ENCODE measurements at regions not wholly inside any gene's neighbourhood (a gene's known extent, or its start where the extent isn't known, plus 50 kb on each side); places are given as distances from the start of the nearest gene placed in this dataset.

DNA sequence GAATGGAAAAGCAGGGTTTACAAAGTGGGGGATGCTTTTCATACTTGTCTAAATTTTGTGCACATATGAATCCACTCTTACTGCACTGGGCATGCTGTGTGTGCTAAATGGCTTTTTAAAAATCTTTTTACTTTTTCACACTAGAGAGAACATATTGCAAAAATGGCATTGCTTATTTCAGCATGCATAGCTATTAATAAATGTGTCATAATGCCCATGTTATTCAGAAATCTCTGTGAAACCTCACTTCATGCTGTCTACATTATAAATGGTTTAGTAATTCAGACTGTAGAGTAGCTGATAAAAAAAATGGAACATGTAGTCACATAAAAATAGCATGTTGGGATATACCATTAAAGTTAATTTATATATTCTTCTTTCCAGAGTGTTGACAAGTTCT, 593.8 kb downstream of the RPL10L start:
- TF ChIP-seq, protein P1, sequence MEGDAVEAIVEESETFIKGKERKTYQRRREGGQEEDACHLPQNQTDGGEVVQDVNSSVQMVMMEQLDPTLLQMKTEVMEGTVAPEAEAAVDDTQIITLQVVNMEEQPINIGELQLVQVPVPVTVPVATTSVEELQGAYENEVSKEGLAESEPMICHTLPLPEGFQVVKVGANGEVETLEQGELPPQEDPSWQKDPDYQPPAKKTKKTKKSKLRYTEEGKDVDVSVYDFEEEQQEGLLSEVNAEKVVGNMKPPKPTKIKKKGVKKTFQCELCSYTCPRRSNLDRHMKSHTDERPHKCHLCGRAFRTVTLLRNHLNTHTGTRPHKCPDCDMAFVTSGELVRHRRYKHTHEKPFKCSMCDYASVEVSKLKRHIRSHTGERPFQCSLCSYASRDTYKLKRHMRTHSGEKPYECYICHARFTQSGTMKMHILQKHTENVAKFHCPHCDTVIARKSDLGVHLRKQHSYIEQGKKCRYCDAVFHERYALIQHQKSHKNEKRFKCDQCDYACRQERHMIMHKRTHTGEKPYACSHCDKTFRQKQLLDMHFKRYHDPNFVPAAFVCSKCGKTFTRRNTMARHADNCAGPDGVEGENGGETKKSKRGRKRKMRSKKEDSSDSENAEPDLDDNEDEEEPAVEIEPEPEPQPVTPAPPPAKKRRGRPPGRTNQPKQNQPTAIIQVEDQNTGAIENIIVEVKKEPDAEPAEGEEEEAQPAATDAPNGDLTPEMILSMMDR (optimal IDR thresholded peaks at IDR 0.05 in 1 of 3, IDR thresholded peaks at IDR 0.05 in 1 of 3, conservative IDR thresholded peaks at IDR 0.05 in 1 of 3; ENCODE audit: extremely low read depth in 1 of 3, insufficient read depth in 2 of 3, low read length in 3 of 3) = no peak
- no peak for TF ChIP-seq EZH2 (IDR thresholded peaks at IDR 0.05; ENCODE audit: low read length)
